GM21528 (cell line): ENCODE measurements at regions not wholly inside any gene's neighbourhood (a gene's known extent, or its start where the extent isn't known, plus 50 kb on each side); places are given as distances from the start of the nearest gene placed in this dataset.
A peak's percentile ranks its signal among the peaks of the same experiment; 100 is the strongest.
"Not testable (repeated sequence)": the region's sequence is repeated elsewhere in the genome, so short reads cannot be mapped to it uniquely, and the experiment has no call there.

Experiments
- ATAC-seq: cut with Tn5 transposase; IDR thresholded peaks from one replicate; pipeline ENCODE4 v1.9.1; 2021; ENCODE audit warnings: mild to moderate bottlenecking, moderate library complexity; ENCODE audit not compliant: unreplicated experiment, low FRiP score

GRCh38 chr1:223992456-223993246, 121.3 kb upstream of the FBXO28 start:
- ATAC-seq: peak; percentile 100

GRCh38 chr1:223991297-223991857, 122.5 kb upstream of the FBXO28 start:
- not testable (repeated sequence) for ATAC-seq

- ATAC-seq: not testable (repeated sequence)
These were observed 116.2 kb upstream of the TP53BP2 start for GRCh38 chr1:223961985-223962384.

- not testable (repeated sequence) for ATAC-seq
These were observed 107.1 kb upstream of the TP53BP2 start for GRCh38 chr1:223952801-223953200.

- not testable (repeated sequence) for ATAC-seq
These were observed 105.8 kb upstream of the TP53BP2 start for GRCh38 chr1:223951551-223951950.

- ATAC-seq: not testable (repeated sequence)
These were observed 104.2 kb upstream of the TP53BP2 start for GRCh38 chr1:223949944-223950343.

GRCh38 chr1:223948041-223948440, 102.3 kb upstream of the TP53BP2 start:
- ATAC-seq: not testable (repeated sequence)

- ATAC-seq: not testable (repeated sequence)
These were observed 90.8 kb upstream of the TP53BP2 start for GRCh38 chr1:223936592-223936991.

- ATAC-seq: not testable (repeated sequence)
These were observed 85.7 kb upstream of the TP53BP2 start for GRCh38 chr1:223931476-223931875.

GRCh38 chr1:223920805-223921204, 75.1 kb upstream of the TP53BP2 start:
- not testable (repeated sequence) for ATAC-seq

- not testable (repeated sequence) for ATAC-seq
These were observed 69.7 kb upstream of the TP53BP2 start for GRCh38 chr1:223915476-223915875.

GRCh38 chr1:223913715-223914114, 68.0 kb upstream of the TP53BP2 start:
- not testable (repeated sequence) for ATAC-seq

GRCh38 chr1:223907943-223908587, 62.3 kb upstream of the TP53BP2 start:
- ATAC-seq: not testable (repeated sequence)

- ATAC-seq: not testable (repeated sequence)
These were observed 57.5 kb upstream of the TP53BP2 start for GRCh38 chr1:223903221-223903620.

- ATAC-seq: not testable (repeated sequence)
These were observed 54.0 kb upstream of the TP53BP2 start for GRCh38 chr1:223899775-223900174.

GRCh38 chr1:223897097-223897496, 51.4 kb upstream of the TP53BP2 start:
- not testable (repeated sequence) for ATAC-seq

GRCh38 chr1:223895950-223896349, 50.2 kb upstream of the TP53BP2 start:
- ATAC-seq: not testable (repeated sequence)
